H7 (cell line): ENCODE measurements at regions not wholly inside any gene's neighbourhood (a gene's known extent, or its start where the extent isn't known, plus 50 kb on each side); places are given as distances from the start of the nearest gene placed in this dataset.

Experiments
- DNase-seq: peaks from one replicate; pipeline ENCODE4 v3.0.0; 2012
- H3K27me3 ChIP-seq: 2 replicates; pipeline ENCODE4 v1.6.0; 2011; ENCODE audit warnings: mild to moderate bottlenecking, low read length; ENCODE audit not compliant: control insufficient read depth, insufficient read depth
- H3K36me3 ChIP-seq: replicated peaks from 2 replicates; pipeline ENCODE4 v1.5.1; 2011; ENCODE audit warnings: low read length; ENCODE audit not compliant: control insufficient read depth, insufficient read depth
- H3K4me3 ChIP-seq: 2 replicates; pipeline ENCODE4 v1.5.1; 2011; ENCODE audit warnings: low read depth, mild to moderate bottlenecking, control low read depth, low read length, moderate library complexity; ENCODE audit not compliant: insufficient read depth

DNA sequence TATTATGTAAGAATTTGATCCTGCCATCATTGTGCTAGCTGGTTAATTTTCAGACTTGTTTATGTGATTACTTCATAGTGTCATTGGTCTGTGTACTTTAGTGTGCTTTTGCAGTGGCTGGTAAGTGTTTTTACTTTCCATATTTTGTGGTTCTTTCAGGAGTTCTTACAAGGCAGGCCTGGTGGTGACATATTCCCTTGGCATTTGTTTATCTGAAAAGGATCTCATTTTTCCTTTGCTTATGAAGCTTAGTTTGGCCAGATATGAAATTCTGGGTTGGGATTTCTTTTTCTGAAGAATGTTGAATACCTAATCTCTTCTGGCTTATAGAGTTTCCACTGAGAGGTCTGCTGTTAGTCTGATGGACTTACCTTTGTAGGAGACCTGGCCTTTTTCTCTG, 72.8 kb upstream of the MC4R start:
- no peaks in the 10 kb centered on the region; the same call in 1 of the 2 replicates for H3K36me3 ChIP-seq
- H3K27me3 ChIP-seq = no peaks in the 10 kb centered on the region
- DNase-seq = no peak
- no peak overlapping the region for H3K4me3 ChIP-seq

DNA sequence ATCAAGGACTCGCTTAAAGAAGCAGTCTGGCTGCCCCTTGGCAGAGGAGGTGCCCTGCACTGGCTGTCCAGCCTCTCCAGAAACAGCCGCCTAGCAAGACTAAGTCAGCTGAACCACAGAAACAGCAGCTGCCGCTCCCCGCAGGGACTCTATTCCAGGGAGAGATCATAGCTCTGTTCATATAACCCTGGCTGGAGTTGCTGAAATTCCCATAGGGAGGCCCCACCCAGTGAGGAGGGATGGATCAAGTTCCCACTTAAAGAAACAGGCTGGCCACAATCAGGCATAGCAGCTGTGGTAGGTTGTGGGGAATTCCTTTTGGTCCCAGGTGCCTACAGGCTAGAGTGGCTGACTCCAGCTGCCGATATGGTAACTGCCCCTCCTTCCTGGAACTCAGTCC, 74.2 kb upstream of the MC4R start:
- Histone ChIP-seq H3K27me3 (no peaks in the 10 kb centered on the region), H3K4me3 (no peak overlapping the region), H3K36me3 (no peaks in the 10 kb centered on the region; the same call in 1 of the 2 replicates)
- no peak for DNase-seq

DNA sequence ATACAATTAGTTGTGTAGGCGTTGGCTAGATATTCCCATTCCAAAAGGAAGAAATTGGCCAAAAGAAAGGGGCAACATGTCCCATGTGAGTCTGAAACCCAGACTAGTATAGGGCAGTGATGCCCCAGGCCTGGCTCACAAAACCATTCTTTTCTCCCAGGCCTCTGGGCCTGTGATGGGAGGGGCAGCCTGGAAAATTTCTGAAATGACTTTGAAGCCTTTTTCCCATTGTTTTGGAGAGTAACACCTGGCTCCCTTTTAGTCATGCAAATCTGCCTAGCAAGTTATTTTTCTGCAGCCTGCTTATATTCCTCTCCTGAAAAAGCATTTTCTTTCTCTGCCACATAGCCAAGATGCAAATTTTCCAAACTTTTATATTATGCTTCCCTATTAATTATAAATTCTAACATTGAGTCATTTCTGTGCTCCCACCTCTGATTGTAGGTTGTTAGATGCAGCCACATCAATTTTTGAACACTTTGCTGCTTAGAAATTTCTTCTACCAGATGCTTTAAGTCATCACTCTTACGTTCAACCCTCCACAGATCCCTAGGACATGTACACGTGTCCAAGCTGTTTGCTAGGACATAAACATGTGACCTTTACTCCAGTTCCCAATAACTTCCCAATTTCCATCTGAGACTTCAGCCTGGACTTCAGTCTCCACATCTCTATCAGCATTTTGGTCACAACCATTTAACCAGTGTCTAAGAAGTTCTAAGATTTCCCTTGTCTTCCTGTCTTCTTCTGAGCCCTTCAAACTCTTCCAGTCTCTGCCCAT, 76.1 kb upstream of the MC4R start:
- Histone ChIP-seq H3K27me3 (no peaks in the 10 kb centered on the region), H3K36me3 (no peaks in the 10 kb centered on the region; the same call in 1 of the 2 replicates), H3K4me3 (no peak overlapping the region)
- DNase-seq = no peak

GRCh38 chr18:60452421-60452820, 79.8 kb upstream of the MC4R start:
- H3K36me3 ChIP-seq = no peaks in the 10 kb centered on the region; the same call in 1 of the 2 replicates
- no peak for DNase-seq
- H3K27me3 ChIP-seq = no peaks in the 10 kb centered on the region

GRCh38 chr18:60466677-60467076, 94.1 kb upstream of the MC4R start:
- no peak for DNase-seq
- no peaks in the 10 kb centered on the region for H3K27me3 ChIP-seq
- H3K36me3 ChIP-seq = no peaks in the 10 kb centered on the region
- H3K4me3 ChIP-seq = no peak overlapping the region

More at GRCh38 chr18:60452421-60452820, 79.8 kb upstream of the MC4R start:
- no peak overlapping the region for H3K4me3 ChIP-seq

DNA sequence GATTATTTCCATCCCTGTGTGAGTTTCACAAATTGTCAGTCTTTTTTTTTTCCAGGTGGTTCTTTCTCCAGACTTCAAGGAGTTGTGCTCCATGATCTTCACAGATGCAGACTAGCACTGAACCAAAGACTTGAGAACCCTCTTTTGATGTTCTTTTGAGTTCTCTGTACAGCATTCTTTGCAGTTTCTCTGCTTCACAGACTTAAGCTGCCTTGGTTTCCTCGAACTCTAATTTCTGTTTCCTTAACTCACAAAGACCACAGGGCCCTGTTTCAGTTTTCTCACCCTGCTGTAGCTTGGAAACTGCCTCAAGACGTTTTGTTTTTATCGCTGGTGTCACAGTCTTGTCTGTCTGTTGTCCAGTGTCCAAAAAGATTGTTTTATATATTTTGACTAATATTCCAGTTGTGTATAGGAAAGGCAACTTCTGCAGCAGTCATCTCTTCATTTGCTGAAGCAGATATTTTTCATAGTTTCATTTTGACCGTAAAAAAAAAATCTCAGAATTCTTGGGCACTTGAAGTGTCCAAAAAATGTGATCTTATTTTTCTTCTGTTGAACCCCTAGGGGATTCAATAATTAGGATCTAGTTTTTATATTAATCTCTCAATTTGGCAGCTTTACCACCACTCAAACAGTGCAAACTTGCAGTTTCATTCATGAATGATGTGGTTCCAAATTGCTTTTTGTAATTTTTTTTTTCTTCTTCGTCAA, 97.0 kb upstream of the MC4R start:
- no peaks in the 10 kb centered on the region for H3K36me3 ChIP-seq
- no peak for DNase-seq
- H3K4me3 ChIP-seq = no peak overlapping the region
- H3K27me3 ChIP-seq = no peaks in the 10 kb centered on the region

GRCh38 chr18:60471652-60472051, 99.1 kb upstream of the MC4R start:
- no peak overlapping the region for H3K4me3 ChIP-seq
- DNase-seq = no peak
- no peaks in the 10 kb centered on the region for H3K36me3 ChIP-seq
- no peaks in the 10 kb centered on the region for H3K27me3 ChIP-seq

- no peak for DNase-seq
- no peak overlapping the region for H3K4me3 ChIP-seq
Measured at GRCh38 chr18:60485201-60485600, 112.6 kb upstream of the MC4R start.

GRCh38 chr18:60493066-60493465, 120.5 kb upstream of the MC4R start:
- DNase-seq = peak; percentile 38
- Histone ChIP-seq H3K4me3 (no peak overlapping the region), H3K27me3 (peaks cover 30% of the 10 kb centered on the region), H3K36me3 (no peaks in the 10 kb centered on the region)

More at GRCh38 chr18:60485201-60485600, 112.6 kb upstream of the MC4R start:
- Histone ChIP-seq H3K36me3 (no peaks in the 10 kb centered on the region), H3K27me3 (peaks cover 3% of the 10 kb centered on the region; the same call in 1 of the 2 replicates)

GRCh38 chr18:60499675-60500074, 127.1 kb upstream of the MC4R start:
- Histone ChIP-seq H3K27me3 (peaks cover 3% of the 10 kb centered on the region), H3K36me3 (no peaks in the 10 kb centered on the region), H3K4me3 (no peak overlapping the region)
- no peak for DNase-seq

GRCh38 chr18:60500960-60501359, 128.4 kb upstream of the MC4R start:
- H3K27me3 ChIP-seq = no peaks in the 10 kb centered on the region; the same call in 1 of the 2 replicates

GRCh38 chr18:60502591-60502990, 130.0 kb upstream of the MC4R start:
- no peak overlapping the region for H3K4me3 ChIP-seq
- H3K27me3 ChIP-seq = no peaks in the 10 kb centered on the region
- no peak for DNase-seq
- H3K36me3 ChIP-seq = no peaks in the 10 kb centered on the region

More at GRCh38 chr18:60500960-60501359, 128.4 kb upstream of the MC4R start:
- DNase-seq = no peak
- Histone ChIP-seq H3K36me3 (no peaks in the 10 kb centered on the region), H3K4me3 (no peak overlapping the region)

- Histone ChIP-seq H3K4me3 (no peak overlapping the region), H3K27me3 (no peaks in the 10 kb centered on the region), H3K36me3 (no peaks in the 10 kb centered on the region)
- no peak for DNase-seq
Measured at GRCh38 chr18:60503199-60503598, 130.6 kb upstream of the MC4R start.

DNA sequence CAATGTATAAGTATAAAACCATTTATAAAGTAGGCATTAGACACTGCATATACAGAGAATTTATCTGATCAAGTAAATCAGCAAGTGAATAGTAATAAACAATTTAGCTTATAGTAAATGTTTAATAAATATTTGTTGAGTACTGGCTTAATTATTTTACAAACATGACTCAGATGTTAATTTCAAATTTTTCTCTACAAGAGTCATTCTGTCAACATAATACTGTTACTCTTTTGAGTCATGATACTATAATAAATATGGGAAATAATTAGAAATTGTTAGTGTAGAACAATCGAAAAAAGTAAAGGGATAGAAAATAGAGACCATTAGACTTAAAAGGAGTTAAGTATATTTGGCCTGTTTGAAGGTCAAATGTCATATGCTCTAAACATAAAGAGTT, 133.6 kb upstream of the MC4R start:
- Histone ChIP-seq H3K4me3 (no peak overlapping the region), H3K36me3 (no peaks in the 10 kb centered on the region), H3K27me3 (no peaks in the 10 kb centered on the region)
- DNase-seq = no peak

- Histone ChIP-seq H3K36me3 (no peaks in the 10 kb centered on the region), H3K27me3 (no peaks in the 10 kb centered on the region), H3K4me3 (no peak overlapping the region)
- no peak for DNase-seq
Measured at GRCh38 chr18:60506682-60507081, 134.1 kb upstream of the MC4R start.
